Activated CD4-positive, alpha-beta T cell treated with anti-CD3 and anti-CD28 coated beads for 4 hours (primary cell): ENCODE measurements at regions not wholly inside any gene's neighbourhood (a gene's known extent, or its start where the extent isn't known, plus 50 kb on each side); places are given as distances from the start of the nearest gene placed in this dataset.
"Not testable (repeated sequence)": the region's sequence is repeated elsewhere in the genome, so short reads cannot be mapped to it uniquely, and the experiment has no call there.

Experiments
- DNase-seq, 2 donors: peaks; one replicate each; pipeline ENCODE4 v3.0.0-alpha.2; 2020

- not testable (repeated sequence) for DNase-seq
These were observed 3960.2 kb upstream of the TPTE start for GRCh38 chr21:6561168-6561567.

- DNase-seq: not testable (repeated sequence)
These were observed 3959.8 kb upstream of the TPTE start for GRCh38 chr21:6561578-6561977.

- DNase-seq: not testable (repeated sequence)
These were observed 3956.7 kb upstream of the TPTE start for GRCh38 chr21:6564543-6565166.

GRCh38 chr21:6565190-6566094 lies 3955.9 kb upstream of the TPTE start:
- peak; percentile 1 to 10 for DNase-seq

GRCh38 chr21:6567542-6567941 lies 3953.8 kb upstream of the TPTE start:
- peak in 1 of 2 donors; percentile 0 for DNase-seq

- DNase-seq: not testable (repeated sequence)
These were observed 3952.2 kb upstream of the TPTE start for GRCh38 chr21:6569152-6569551.

GRCh38 chr21:6569587-6570392 lies 3951.6 kb upstream of the TPTE start:
- DNase-seq: not testable (repeated sequence)

- not testable (repeated sequence) for DNase-seq
These were observed 3950.5 kb upstream of the TPTE start for GRCh38 chr21:6570700-6571368.

GRCh38 chr21:6573576-6573975 lies 3947.8 kb upstream of the TPTE start:
- not testable (repeated sequence) for DNase-seq

GRCh38 chr21:6579801-6580200 lies 3941.6 kb upstream of the TPTE start:
- DNase-seq: not testable (repeated sequence)
